ENCODE measurements at regions not wholly inside any gene's neighbourhood (a gene's known extent, or its start where the extent isn't known, plus 50 kb on each side); places are given as distances from the start of the nearest gene placed in this dataset.

- POLR2A ChIA-PET = no interaction called here
- no peak for TF ChIP-seq CTCF (IDR thresholded peaks at IDR 0.05; ENCODE audit: control extremely low read depth, extremely low read depth, low read depth, missing control alignments)
- CTCF ChIA-PET = interaction anchor here (1.1 to 5.6 kb wide), 6 partner anchors 10 to 41 kb away, joined by 3 to 23 read pairs (median 10); no protein-coding TSS in a partner anchor
- no peak for DNase-seq (ENCODE audit: extremely low spot score)
Measured at GRCh38 chr12:64931321-64931720, 106.9 kb downstream of the TBC1D30 start.

- POLR2A ChIA-PET = no interaction called here
- CTCF ChIA-PET = interaction anchor here (1.7 to 3.9 kb wide), 5 partner anchors 11 to 136 kb away, joined by 5 to 20 read pairs (median 9); no protein-coding TSS in a partner anchor
Measured at GRCh38 chr12:64931981-64932380, 107.5 kb downstream of the TBC1D30 start.

GRCh38 chr12:64933791-64934190 is 109.3 kb downstream of the TBC1D30 start:
- no peak for DNase-seq (ENCODE audit: extremely low spot score)
- ChIA-PET CTCF (interaction anchor here (1.5 to 3.9 kb wide), 3 partner anchors 12 to 18 kb away, joined by 3 to 20 read pairs (median 10); no protein-coding TSS in a partner anchor), POLR2A (no interaction called here)
- no peak for TF ChIP-seq CTCF (IDR thresholded peaks at IDR 0.05; ENCODE audit: control extremely low read depth, extremely low read depth, low read depth, missing control alignments)

More at GRCh38 chr12:64931981-64932380, 107.5 kb downstream of the TBC1D30 start:
- no peak for TF ChIP-seq CTCF (IDR thresholded peaks at IDR 0.05; ENCODE audit: control extremely low read depth, extremely low read depth, low read depth, missing control alignments)
- no peak for DNase-seq (ENCODE audit: extremely low spot score)

DNA sequence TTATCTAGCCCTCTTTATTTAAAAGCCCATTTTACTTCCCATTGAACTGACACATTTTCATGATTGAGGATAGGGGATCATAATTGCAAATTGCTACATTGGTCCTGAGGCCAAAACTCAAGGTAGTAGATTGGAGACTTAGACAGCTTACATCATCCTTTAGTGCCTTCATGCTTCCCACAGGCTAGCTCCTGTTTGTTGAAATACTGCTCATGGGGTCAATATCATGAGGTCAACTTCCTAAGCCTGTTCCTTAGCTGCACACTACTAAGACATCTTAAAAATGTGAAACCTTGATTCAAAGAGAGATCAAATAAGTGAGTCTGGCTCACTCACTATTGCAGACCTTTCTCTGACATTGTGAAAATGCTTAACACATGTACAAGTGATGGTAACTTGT is 113.0 kb downstream of the TBC1D30 start:
- no peak for TF ChIP-seq CTCF (IDR thresholded peaks at IDR 0.05; ENCODE audit: control extremely low read depth, extremely low read depth, low read depth, missing control alignments)
- POLR2A ChIA-PET = no interaction called here
- DNase-seq (ENCODE audit: extremely low spot score) = no peak
- CTCF ChIA-PET = interaction anchor here (0.9 to 1.6 kb wide), 2 partner anchors 9 to 186 kb away, joined by 3 to 4 read pairs; no protein-coding TSS in a partner anchor

DNA sequence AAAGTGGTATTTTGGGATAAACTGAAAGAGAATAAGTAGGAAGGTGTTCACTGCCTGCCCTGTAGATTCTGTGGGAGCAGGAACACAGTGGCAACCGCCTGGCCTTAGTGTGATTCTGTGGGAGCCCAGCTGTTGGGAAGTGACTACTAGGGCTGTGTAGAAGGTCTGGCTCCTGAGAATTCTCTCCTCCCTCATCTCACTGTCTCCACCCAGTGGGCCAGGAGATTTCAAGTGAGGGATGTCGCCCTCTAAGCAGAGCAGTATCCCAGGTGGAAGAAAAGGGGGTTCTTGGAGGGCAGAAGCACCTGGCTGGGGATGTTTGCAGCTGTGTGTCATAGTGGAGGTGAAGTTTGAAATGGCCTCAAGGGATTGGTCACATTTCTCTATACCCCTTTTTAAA is 113.7 kb downstream of the TBC1D30 start:
- POLR2A ChIA-PET = no interaction called here
- no peak for DNase-seq (ENCODE audit: extremely low spot score)
- no peak for TF ChIP-seq CTCF (IDR thresholded peaks at IDR 0.05; ENCODE audit: control extremely low read depth, extremely low read depth, low read depth, missing control alignments)
- CTCF ChIA-PET = interaction anchor here (1.6 kb wide), 1 partner anchor 8 kb away, joined by 4 read pairs; no protein-coding TSS in a partner anchor

GRCh38 chr12:64943686-64944085 is 119.2 kb downstream of the TBC1D30 start:
- POLR2A ChIA-PET = no interaction called here
- no peak for DNase-seq (ENCODE audit: extremely low spot score)
- TF ChIP-seq CTCF (IDR thresholded peaks at IDR 0.05; ENCODE audit: control extremely low read depth, extremely low read depth, low read depth, missing control alignments) = no peak
- CTCF ChIA-PET = interaction anchor here (3.6 kb wide), 1 partner anchor 10 kb away, joined by 20 read pairs; no protein-coding TSS in a partner anchor

Data from GM10248 (cell line).